Forelimb muscle (tissue), 1 donor: ENCODE measurements at regions not wholly inside any gene's neighbourhood (a gene's known extent, or its start where the extent isn't known, plus 50 kb on each side); places are given as distances from the start of the nearest gene placed in this dataset.
"Not testable (repeated sequence)": the region's sequence is repeated elsewhere in the genome, so short reads cannot be mapped to it uniquely, and the experiment has no call there.

Source experiments
- DNase-seq: peaks from one replicate; pipeline ENCODE4 v3.0.0-alpha.2; 2013; ENCODE audit warnings: low read depth

GRCh38 chr6:125591796-125592195 is 157.6 kb upstream of the HEY2 start:
- DNase-seq = not testable (repeated sequence)

DNA sequence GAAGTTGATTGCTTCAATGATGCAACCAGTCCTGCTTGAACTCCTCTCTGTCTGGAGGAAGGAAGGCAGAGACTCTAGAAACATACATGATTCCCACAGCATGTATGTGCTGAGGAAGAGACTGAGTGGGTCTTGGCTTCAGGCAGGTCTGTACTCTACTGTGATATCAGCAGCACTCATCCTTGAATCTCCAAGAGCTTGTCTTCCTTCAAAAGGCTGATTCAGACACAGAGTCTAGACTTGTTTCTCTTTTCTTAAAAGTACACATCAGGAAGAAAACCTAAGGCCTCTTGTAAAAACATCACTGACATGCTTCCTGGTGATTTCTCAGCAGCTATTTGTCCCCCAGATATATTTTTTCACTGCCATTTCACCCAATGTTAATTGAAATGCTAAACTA is 155.7 kb upstream of the HEY2 start:
- no peak for DNase-seq

- no peak for DNase-seq
Observed at GRCh38 chr6:125596020-125596419, 153.4 kb upstream of the HEY2 start.

GRCh38 chr6:125597411-125598253 is 151.8 kb upstream of the HEY2 start:
- DNase-seq = no peak

- no peak for DNase-seq
Observed at GRCh38 chr6:125598422-125598821, 151.0 kb upstream of the HEY2 start.

DNA sequence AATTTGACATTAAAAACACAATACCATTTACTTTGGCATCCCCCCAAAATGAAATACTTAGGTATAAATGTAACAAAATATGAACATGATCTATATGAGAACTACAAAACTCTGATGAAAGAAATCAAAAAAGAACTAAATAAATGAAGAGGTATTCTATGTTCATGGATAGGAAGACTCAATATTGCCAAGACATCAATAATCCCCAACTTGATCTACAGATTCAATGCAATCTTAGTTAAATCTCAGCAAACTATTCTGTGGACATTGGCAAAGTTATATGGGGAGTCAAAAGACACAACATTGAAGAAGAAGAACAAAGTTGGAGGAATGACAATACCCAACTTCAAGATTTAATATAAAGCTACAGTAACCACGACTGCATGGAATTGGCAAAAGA is 145.2 kb upstream of the HEY2 start:
- no peak for DNase-seq

DNA sequence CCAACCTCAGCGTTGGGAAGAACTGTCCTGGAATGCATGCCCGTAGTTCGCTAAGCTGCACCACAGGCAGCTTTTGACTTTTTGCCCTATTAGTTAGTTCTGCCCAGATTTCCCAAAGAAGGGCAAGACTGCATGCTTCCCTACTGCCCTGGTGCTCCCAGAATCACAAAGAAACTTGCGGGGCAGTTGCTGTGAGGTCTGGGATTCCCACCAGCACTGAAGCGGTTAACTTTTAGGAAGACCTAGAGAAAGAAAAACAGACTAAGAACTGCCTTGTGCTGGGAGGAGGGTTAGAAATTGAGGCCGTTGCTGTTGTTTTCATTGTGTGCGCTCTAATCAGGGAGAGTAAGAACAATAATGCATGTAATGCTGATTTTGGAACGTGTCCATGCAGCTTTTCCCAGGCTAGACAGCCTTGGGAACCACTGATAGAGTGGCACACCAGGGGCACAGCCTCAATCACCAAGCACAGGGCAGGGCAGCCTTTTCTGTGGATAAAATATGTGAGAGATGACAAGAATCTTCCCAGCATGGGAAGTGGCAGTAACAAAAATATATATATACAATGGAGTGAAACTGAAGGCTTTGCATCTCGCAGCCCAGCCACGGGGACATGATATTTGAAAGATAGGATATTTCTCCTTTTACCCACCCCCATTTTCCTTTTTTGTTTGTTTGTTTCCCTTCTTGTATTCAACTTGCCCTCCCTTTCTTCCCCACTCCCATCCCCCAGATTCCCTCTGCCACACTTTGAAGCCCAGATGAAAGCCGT is 137.7 kb upstream of the HEY2 start:
- DNase-seq = peak; percentile 24

GRCh38 chr6:125612345-125612846 is 137.0 kb upstream of the HEY2 start:
- no peak for DNase-seq

DNA sequence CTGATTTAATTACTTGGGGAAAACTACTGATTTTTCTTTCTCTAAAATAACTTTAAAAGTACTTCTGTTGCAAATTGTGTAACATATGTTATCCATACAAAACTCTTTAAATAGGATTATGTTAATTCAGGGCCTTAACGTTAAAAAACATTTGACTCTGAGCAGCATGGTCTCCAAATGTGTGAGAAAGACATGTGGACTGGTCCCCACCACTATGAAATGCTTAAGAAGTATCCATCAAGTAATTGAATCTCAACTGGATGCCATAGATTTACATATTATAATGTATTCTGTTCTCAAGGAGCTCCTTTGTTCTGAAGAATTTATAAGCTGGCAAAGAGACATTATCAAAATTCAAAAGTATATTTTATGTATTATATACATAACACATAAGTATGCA is 130.8 kb upstream of the HEY2 start:
- DNase-seq = no peak

GRCh38 chr6:125623085-125623484 is 126.3 kb upstream of the HEY2 start:
- DNase-seq = no peak

GRCh38 chr6:125631165-125631564 is 118.3 kb upstream of the HEY2 start:
- DNase-seq = no peak

- DNase-seq = not testable (repeated sequence)
Observed at GRCh38 chr6:125636011-125636410, 113.4 kb upstream of the HEY2 start.

DNA sequence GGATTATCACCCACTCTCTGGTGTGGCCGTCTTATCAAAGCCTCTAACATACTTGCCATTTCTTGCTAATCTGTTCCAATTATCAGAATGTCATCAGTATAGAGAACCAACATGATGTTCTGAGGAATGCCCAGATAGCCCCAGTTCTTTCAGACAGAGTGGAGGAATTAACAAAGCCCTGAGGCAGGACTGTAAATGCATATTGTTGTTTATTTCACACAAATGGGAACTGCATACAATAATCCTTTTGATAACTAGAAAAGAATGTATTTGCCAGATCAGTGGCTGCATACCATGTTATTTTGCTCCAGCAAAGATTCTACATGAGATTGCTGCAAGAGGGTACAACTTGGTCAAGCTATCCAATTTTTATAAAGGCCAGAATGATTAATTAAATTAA is 112.8 kb upstream of the HEY2 start:
- no peak for DNase-seq

DNA sequence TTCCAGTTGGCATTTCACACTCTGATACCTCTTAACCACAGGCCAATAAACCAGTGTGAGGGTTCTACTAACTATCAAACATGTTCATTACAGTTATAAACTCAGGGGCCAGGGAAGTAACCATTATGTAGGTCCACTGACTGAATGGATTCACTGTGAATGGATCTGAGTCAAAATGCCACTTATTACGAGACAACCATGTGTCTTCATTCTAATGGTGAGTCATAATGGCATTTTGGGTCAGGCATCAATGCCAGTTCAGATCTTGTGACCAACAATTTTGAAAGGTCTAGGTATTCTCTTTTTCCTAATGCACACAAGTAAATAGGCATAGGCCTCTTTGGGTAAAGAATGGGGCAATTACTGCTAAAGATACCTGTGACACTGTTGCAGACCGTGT is 112.2 kb upstream of the HEY2 start:
- DNase-seq = no peak

DNA sequence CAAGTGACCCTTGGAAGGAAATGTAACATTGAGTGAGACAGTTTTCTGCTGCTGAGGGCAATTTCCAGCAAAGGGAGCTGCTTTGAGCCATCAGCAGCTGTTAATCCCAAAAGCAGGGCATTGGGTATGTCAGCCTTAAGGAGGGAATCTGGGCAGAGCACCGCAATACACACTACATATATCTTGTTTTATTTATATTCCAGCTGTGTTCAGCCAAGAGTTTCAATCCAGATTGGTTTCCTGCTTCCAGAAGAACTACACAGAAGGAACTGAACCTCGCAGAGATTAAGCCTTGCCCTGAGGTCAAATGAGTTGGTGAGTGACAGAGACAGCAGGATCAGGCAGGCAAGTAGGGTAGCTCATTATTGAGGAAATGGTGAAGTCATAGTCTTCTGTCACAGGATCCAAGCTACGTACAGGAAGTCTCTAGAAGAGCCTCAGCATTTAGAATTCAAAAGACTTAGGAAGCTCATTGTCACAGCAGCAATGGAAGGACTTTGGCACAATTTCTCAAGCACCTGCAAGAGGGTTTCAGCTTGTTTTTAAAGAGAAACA is 109.9 kb upstream of the HEY2 start:
- peak; percentile 1 for DNase-seq

DNA sequence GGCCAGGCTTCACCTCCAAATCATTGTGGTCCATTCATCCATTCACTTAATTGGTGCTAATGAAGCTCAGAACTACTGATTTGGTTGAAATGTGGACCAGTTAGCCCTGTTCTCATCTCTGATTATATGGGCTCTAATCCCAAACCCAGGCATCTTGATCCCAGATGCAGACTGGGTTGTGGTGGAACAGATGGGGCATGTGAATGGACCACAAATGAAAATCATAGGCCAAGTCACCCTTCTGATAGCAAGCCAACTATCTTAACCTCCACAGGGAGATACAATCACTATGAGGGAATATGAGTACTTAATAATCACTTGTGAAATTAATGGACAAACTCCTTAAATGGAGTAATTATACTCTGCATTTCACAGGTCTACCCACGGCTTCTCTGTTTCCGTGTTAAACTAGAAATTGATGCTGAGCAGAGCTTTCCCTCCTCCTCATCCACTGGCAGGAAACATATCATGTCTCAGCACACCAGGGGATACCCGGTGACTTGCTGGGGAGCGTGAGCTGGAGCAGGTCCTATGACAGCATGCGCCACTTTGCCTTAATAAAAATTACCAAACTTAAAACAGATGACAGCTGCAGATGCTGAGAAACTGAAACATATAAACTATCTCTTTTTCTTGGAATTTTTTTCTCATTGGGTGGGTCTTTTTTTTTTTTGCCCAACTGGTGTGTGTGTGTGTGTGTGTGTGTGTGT is 108.8 kb upstream of the HEY2 start:
- DNase-seq = no peak

DNA sequence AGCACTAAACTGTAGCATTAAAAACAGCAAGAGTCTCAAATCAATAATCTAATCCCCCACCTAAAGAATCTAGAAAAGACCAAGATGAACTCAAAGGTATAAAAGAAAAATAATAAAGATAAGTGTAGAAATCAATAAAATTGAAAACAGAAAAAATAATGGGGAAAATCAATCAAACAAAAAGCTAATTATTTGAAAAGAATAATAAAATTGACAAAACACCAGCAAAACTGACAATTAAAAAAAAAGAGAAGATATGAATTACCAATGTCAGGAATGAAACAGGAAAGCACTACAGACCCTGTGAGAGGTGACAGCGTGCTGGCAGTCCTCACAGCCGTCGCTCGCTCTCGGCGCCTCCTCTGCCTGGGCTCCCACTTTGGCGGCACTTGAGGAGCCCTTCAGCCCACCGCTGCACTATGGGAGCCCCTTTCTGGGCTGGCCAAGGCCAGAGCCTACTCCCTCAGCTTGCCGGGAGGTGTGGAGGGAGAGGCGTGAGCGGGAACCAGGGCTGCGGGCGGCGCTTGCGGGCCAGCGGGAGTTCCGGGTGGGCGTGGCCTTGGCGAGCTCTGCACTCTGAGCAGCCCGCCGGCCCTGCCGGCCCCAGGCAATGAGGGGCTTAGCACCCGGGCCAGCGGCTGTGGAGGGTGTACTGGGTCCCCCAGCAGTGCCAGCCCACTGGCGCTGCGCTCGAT is 105.3 kb upstream of the HEY2 start:
- not testable (repeated sequence) for DNase-seq

DNA sequence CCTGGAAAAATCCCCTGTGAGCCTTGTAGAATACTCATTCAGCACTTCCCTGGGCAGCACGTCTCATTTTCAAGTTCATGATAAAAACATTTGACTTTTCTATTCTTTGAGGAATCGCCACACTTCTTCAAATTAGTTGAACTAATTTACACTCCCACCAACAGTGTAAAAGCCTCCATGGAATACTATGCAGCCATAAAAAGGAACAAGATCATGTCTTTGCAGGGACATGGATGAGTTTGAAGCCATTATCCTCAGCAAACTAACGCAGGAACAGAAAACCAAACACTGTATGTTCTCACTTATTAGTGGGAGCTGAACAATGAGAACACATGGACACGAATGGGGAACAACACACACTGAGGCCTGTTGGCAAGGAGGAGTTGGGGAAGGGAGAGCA is 102.0 kb upstream of the HEY2 start:
- no peak for DNase-seq

DNA sequence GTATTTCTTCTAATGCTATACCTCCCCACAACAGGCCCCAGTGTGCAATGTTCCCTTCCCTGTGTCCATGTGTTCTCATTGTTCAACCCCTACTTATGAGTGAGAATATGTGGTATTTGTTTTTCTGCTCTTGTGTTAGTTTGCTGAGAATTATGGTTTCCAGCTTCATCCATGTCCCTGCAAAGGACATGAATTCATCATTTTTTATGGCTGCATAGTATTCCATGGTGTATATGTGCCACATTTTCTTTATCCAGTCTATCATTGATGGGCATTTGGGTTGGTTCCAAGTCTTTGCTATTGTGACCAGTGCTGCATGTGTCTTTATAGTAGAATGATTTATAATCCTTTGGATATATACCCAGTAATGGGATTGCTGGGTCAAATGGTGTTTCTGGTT is 95.7 kb upstream of the HEY2 start:
- DNase-seq = not testable (repeated sequence)

GRCh38 chr6:125655511-125655910 is 93.9 kb upstream of the HEY2 start:
- DNase-seq = no peak

DNA sequence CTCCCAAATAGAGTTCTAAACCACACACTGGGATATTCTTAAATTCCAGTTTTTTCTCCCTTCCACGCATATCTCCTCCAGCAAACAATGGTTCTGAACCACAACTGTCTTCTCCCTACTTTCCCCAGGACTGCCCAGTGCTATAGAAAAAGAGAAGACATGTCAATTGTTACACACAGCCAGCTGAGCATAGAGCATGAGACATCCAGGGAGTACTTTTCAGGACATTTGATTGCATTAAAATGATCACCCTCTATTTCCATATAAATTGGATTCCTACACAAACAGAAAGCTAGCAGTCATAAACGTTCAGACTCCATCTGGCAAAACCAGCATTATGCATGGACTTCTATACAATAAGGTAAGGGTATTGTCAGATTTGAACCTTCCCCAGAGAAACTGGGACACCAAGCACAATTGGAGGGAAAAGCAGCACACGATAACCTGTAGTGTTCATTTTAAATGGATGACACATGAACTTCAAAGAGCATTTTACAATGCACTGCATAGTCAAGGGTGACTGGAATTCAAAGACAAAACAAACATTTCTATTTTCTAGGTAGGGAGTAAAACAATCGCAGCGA is 93.1 kb upstream of the HEY2 start:
- no peak for DNase-seq
